ENCODE measurements at regions not wholly inside any gene's neighbourhood (a gene's known extent, or its start where the extent isn't known, plus 50 kb on each side); places are given as distances from the start of the nearest gene placed in this dataset.

GRCh38 chr4:24071612-24072372 is 181.9 kb upstream of the PPARGC1A start:
- DNase-seq (ENCODE audit: low spot score), result no peak
- ATAC-seq, result peak; percentile 76

- ATAC-seq (no peak), DNase-seq (ENCODE audit: low spot score) (no peak)
These were observed 180.3 kb upstream of the PPARGC1A start for GRCh38 chr4:24070117-24070516.

- DNase-seq (ENCODE audit: low spot score) (no peak), ATAC-seq (no peak)
These were observed 177.7 kb upstream of the PPARGC1A start for GRCh38 chr4:24067367-24068193.

- DNase-seq (ENCODE audit: low spot score) (no peak), ATAC-seq (no peak)
These were observed 176.1 kb upstream of the PPARGC1A start for GRCh38 chr4:24065974-24066373.

DNA sequence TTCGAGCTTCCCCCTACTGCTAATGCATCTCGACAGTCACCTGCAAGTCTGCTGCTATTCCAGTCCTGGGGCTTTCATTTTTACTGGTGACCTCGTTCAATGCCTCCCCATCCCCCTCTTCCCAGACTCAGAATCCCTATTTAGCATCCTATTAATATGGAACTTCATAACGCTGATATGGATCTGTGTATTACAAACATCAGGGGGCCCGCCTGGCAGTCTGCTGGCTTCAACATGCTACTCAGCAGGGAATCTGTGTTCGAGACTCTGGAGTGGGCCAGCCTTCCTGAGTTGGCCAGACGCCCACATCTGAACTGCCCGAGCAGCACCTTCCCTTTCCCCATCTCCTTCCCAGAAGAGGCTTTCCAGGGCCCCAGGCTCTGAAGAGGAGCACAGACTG is 173.9 kb upstream of the PPARGC1A start:
- ATAC-seq, result no peak

DNA sequence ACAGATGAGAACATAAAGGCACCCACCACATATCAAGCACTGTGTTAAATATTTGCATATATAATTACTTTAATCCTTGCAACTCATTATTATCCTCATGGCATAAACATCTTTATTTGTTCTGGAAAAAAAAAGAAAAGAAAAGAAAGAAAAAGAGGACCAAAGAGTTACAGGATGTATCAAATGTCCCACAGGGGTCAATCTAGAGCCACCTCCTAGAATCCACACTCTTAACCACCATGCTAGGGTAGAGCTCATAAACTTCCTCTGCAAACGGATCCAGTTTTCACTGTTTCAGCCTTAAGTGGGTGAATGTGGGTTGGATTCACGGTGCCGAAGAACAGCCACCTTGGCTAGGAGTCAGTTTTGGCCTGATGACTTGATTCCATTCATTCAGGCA is 171.1 kb upstream of the PPARGC1A start:
- DNase-seq (ENCODE audit: low spot score) (no peak), ATAC-seq (no peak)

More for the DNA sequence above, 173.9 kb upstream of the PPARGC1A start:
- no peak for DNase-seq (ENCODE audit: low spot score)

DNA sequence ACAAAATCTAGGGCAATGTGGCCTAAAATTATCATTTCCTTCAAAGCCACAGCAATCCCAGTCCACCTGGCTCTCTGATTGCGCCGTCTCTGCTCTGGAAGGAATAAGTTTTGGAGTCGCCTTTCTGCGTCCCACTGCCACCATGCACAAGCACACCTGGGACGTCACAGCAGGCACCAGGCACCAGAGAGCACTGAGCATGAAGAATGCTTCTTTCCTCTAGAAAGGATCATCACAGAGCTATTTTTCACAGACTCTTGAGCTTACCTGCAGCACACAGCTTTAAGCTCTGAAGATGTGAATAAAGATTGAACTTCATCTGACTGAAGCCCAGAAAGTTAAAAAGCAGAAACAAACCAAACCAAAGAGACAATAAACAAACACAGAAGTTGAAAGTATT is 170.0 kb upstream of the PPARGC1A start:
- DNase-seq (ENCODE audit: low spot score) (no peak), ATAC-seq (no peak)

DNA sequence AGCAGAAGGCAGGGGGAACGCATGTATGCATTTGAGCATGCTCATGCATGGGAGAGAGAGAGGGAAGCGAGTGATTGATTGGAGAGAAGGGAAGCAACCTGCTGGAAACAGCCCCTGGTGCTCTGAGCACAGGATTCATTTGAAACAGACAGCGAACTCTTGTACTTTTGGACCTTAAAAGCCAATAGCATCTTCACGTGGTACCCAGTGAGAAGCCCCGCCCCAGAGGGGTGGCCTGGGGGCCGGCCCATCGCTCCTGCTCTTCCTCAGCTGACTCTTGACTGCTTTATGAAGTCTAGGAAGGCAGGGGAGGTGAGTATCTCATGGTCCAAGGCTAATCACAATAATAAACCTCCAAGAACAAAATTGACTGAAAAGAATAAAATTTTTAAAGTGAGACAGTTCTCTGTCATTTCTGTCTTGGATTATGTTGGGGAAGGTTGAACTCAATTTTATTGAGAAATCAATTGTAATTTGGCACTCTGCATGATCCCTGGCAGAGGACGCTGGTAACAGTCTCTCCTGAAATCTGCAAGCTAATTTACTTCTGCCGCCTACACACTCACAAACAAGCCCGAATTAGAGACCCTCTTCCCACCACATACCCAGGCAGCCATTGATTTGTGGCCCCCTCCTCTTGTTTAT is 168.2 kb upstream of the PPARGC1A start:
- ATAC-seq (peak; percentile 93), DNase-seq (ENCODE audit: low spot score) (peak; percentile 85)

GRCh38 chr4:24056289-24056688 is 166.4 kb upstream of the PPARGC1A start:
- no peak for ATAC-seq
- no peak for DNase-seq (ENCODE audit: low spot score)

GRCh38 chr4:24055623-24056022 is 165.8 kb upstream of the PPARGC1A start:
- no peak for DNase-seq (ENCODE audit: low spot score)
- ATAC-seq, result peak; percentile 23

- DNase-seq (ENCODE audit: low spot score) (no peak), ATAC-seq (no peak)
These were observed 165.1 kb upstream of the PPARGC1A start for GRCh38 chr4:24054910-24055309.

DNA sequence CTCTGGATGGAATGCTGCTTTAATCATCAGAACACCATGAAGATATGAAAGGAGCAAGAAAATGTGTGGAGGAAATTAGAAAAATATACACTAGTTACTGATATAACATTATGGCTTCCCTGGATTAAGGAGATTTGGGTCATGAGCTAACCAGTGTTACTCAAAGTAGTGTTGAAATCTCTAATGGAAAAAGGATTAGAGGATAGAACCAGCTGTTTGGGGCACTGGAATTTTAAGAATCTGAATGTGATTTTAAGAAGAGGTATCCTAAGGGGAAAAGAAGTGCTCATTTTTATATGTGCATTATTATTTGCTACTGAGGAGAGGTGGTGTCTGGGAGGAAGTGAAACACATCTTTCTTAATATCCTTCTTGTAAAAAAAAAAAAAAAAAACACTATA is 164.1 kb upstream of the PPARGC1A start:
- DNase-seq (ENCODE audit: low spot score) (no peak), ATAC-seq (no peak)

- DNase-seq (ENCODE audit: low spot score) (no peak), ATAC-seq (no peak)
These were observed 155.1 kb upstream of the PPARGC1A start for GRCh38 chr4:24044610-24045589.

DNA sequence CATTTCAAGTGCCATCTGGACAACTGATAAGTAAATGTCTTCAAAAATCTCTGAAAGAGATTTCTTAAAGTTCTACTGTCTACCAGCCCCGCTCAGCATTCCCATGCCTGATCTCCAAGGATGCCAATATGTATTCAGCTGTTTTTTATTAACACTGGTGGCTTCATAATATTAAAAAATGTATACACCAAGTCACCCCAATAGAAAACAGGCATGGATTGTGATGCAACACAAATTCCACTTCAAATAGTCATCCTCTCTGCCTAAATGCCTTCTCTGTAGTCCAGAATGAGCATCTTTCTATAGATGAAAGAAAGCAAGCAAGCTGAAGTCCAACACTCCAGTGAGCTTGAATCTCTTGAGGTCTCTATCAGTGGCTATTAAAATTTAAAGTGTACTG is 152.2 kb upstream of the PPARGC1A start:
- ATAC-seq, result no peak

DNA sequence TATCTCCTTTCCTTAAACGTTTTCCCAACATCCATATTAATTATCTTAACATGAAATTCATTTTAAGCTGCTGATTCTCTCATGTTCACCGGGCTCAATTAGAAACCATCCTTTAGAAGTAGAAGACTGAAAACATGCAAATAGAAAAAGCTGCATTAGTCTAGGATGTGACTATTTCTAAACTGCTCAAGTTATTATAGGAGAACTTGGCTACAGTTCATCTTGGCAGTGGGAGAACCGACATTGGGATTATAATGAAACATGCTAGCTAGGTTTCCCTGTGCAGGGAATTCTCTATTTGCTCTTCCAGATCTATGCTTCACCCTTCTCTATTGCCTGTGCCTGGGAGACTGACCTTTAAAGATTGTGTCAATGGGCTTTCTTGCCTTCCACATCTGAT is 151.0 kb upstream of the PPARGC1A start:
- no peak for ATAC-seq
- no peak for DNase-seq (ENCODE audit: low spot score)

More for the DNA sequence above, 152.2 kb upstream of the PPARGC1A start:
- no peak for DNase-seq (ENCODE audit: low spot score)

DNA sequence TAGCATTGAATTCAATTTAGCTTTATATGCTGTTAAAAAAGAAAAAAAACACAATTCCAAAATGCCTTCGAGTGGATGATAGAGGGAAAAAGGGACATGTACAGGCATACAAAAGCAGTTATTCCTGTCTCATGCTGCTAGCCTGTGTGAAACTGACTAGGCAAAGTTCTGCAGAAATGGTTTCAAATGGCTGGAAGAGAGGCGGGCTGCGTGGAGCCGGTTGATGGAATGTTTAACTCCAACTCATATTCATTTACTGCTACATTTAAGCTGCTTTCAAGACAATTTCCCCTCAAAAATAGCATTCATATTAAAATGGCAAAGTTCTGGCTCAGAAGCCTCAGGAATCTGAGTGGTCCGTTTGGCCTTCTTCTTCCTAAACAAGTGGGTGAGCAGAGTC is 143.8 kb upstream of the PPARGC1A start:
- no peak for ATAC-seq
- no peak for DNase-seq (ENCODE audit: low spot score)

- peak; percentile 76 for ATAC-seq
- no peak for DNase-seq (ENCODE audit: low spot score)
These were observed 142.6 kb upstream of the PPARGC1A start for GRCh38 chr4:24032371-24032989.

- DNase-seq (ENCODE audit: low spot score) (no peak), ATAC-seq (peak; percentile 39)
These were observed 136.7 kb upstream of the PPARGC1A start for GRCh38 chr4:24026596-24026995.

DNA sequence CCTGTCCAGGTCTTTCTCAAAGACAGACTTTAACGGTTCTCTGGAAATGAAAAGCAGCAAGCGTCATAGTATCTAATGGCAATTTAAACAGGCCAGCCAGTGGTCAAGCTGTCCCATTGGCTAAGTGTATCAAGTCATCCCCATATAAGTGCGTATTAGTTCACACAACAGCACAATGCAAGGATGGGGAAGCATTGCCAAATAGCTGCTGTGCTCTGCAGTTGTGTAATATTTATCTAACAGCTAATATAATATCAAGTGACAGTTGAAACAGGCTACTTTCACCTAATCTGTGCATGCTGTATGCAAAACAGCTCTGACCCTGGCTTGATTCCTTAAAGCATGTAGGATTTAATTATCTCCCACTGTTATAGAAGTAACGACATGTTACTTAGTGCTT is 134.8 kb upstream of the PPARGC1A start:
- no peak for DNase-seq (ENCODE audit: low spot score)
- ATAC-seq, result peak; percentile 87

- ATAC-seq (peak; percentile 11), DNase-seq (ENCODE audit: low spot score) (no peak)
These were observed 134.3 kb upstream of the PPARGC1A start for GRCh38 chr4:24024157-24024556.
